ENCODE measurements at regions not wholly inside any gene's neighbourhood (a gene's known extent, or its start where the extent isn't known, plus 50 kb on each side); places are given as distances from the start of the nearest gene placed in this dataset.
A peak's percentile ranks its signal among the peaks of the same experiment; 100 is the strongest.

DNA sequence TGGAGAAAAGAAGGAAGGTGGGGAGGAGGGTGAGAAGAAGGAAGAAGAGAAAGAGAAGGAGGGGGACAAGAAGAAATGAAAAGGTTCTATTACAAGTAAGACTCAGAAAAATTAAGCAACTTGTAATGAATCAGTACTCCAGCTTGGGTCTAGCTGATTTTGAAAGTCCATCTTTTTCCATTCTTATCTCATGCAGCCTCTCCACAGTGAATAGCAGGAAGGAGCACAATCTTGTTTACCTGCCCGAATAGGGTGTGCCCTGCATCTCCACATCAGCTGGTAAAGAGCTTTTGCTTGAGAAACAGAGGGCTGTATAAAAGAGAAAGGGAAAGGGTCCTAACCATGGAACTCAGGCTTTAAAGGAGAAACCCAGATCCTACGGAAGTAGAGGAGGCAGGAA lies 348.8 kb downstream of the TPBG start:
- Histone ChIP-seq H3K4me3 (no peak overlapping the region), H3K9me3 (no peaks in the 10 kb centered on the region), H3K27ac (no peak overlapping the region), H3K36me3 (no peaks in the 10 kb centered on the region), H3K27me3 (no peaks in the 10 kb centered on the region), H3K4me1 (no peaks in the 10 kb centered on the region)
- TF ChIP-seq POLR2A (IDR thresholded peaks at IDR 0.05) = no peak
- TF ChIP-seq, protein P1, sequence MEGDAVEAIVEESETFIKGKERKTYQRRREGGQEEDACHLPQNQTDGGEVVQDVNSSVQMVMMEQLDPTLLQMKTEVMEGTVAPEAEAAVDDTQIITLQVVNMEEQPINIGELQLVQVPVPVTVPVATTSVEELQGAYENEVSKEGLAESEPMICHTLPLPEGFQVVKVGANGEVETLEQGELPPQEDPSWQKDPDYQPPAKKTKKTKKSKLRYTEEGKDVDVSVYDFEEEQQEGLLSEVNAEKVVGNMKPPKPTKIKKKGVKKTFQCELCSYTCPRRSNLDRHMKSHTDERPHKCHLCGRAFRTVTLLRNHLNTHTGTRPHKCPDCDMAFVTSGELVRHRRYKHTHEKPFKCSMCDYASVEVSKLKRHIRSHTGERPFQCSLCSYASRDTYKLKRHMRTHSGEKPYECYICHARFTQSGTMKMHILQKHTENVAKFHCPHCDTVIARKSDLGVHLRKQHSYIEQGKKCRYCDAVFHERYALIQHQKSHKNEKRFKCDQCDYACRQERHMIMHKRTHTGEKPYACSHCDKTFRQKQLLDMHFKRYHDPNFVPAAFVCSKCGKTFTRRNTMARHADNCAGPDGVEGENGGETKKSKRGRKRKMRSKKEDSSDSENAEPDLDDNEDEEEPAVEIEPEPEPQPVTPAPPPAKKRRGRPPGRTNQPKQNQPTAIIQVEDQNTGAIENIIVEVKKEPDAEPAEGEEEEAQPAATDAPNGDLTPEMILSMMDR (IDR thresholded peaks at IDR 0.05) = no peak
- DNase-seq = no peak

DNA sequence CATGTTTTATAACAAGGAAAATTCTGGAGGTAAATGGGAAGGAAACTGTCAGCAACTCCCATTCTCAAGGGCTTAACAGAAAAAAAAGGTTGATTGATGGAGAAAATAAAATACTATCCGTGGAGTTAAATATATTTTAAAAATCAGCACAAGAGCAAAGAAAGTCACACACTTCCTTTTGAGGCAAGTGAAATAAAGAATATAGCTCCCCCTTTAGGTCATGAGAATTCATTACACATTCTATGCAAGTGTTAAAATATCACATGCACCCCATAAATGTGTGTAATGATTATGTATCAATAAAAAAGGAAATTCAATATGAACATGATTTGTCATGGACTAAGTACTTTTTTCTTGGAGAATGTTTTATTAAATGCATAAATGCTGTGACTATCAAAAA lies 349.2 kb downstream of the TPBG start:
- H3K27ac ChIP-seq = no peak overlapping the region
- DNase-seq = no peak
- H3K4me1 ChIP-seq = no peaks in the 10 kb centered on the region
- no peaks in the 10 kb centered on the region for H3K27me3 ChIP-seq
- TF ChIP-seq, protein P1 (IDR thresholded peaks at IDR 0.05) = peak in 4 of 6 experiments; percentile 21 to 27 (median 24)
- TF ChIP-seq POLR2A (IDR thresholded peaks at IDR 0.05) = no peak
- no peaks in the 10 kb centered on the region for H3K9me3 ChIP-seq
- H3K4me3 ChIP-seq = no peak overlapping the region
- no peaks in the 10 kb centered on the region for H3K36me3 ChIP-seq

DNA sequence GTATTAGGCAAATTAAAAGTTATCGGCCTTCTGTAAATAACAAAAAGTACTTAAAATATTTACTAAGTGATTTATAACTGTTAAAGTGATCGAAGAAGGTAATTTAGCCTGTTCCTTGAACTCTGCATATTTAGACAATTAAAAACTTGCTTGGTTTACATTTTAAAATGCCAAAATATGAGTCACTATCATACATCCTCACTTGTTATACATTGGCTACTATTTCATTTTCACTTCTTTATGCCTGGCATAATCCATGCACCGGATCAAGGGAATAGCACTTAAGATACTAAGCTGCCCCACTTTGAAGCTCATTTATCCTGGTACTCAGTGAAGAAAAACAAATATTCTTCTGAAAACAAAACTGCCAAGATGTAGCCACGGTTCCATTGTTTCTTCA lies 344.6 kb downstream of the UBE3D start:
- no peaks in the 10 kb centered on the region for H3K4me1 ChIP-seq
- no peaks in the 10 kb centered on the region for H3K9me3 ChIP-seq
- no peaks in the 10 kb centered on the region for H3K27me3 ChIP-seq
- TF ChIP-seq, protein P1 (IDR thresholded peaks at IDR 0.05) = no peak
- no peak for TF ChIP-seq POLR2A (IDR thresholded peaks at IDR 0.05)
- H3K27ac ChIP-seq = no peak overlapping the region
- H3K4me3 ChIP-seq = no peak overlapping the region
- no peak for DNase-seq
- H3K36me3 ChIP-seq = no peaks in the 10 kb centered on the region

DNA sequence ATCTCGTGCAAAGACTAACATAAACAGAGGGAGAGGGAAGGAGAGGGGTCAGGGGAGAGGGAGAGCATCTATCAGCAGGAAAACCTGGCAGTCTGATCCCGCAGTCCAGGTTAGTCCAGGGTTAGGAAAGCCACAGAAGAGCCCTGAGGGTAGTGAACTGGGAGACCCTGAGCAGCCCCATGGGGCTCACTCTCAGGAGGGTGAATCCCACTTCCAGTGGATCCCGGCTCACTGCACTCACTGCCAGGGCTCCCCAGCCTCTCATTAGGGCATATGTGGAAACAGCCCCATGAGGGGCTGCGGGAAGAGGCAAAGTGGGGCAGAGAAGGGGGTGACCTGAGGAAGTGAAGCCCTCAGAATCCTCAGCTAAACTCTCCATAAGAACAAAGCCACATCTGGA lies 329.9 kb downstream of the UBE3D start:
- Histone ChIP-seq H3K27me3 (no peaks in the 10 kb centered on the region), H3K4me3 (no peak overlapping the region), H3K36me3 (no peaks in the 10 kb centered on the region), H3K9me3 (no peaks in the 10 kb centered on the region), H3K4me1 (no peaks in the 10 kb centered on the region), H3K27ac (no peak overlapping the region)
- DNase-seq = no peak
- no peak for TF ChIP-seq POLR2A (IDR thresholded peaks at IDR 0.05)
- TF ChIP-seq, protein P1 (IDR thresholded peaks at IDR 0.05) = no peak

DNA sequence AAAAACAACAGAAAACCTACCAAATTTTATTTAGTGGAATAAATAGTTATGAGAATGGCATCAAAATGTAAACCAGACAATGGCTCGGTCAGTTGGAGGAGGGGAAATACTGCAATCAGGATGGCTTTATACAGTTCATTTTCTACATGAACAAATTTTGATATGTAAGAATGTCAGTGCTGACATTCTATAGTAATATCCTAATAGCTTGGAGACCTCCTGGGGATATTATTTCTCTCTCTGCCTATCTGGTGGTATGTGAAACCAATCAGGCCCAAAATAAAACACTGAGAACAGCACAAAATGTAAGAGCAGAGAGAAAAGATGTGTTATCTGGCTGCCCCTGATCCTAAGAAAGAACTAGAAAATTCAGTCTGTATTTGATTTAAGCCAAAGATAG lies 327.7 kb downstream of the UBE3D start:
- Histone ChIP-seq H3K27ac (no peak overlapping the region), H3K4me1 (no peaks in the 10 kb centered on the region), H3K9me3 (no peaks in the 10 kb centered on the region), H3K4me3 (no peak overlapping the region), H3K27me3 (no peaks in the 10 kb centered on the region), H3K36me3 (no peaks in the 10 kb centered on the region)
- TF ChIP-seq POLR2A (IDR thresholded peaks at IDR 0.05) = no peak
- TF ChIP-seq, protein P1 (IDR thresholded peaks at IDR 0.05) = no peak
- no peak for DNase-seq

DNA sequence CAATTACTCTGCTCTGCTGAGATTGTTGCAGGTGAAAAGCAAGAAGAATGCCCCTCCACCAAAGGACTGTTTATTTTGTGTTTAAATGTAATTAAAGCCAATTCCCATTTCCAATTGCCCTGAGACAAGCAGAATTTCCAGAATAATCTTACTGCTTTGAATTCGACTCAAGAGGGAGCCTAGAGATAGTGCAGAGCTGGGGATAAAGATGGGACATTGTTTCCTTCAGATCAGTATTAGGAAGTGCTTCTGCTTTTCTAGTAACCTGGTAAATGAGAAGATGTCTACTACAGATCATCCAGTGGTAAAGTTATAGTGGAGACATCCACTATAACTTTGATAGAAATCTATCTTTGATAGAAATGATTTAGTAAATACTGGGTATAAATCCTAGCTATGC lies 326.9 kb downstream of the UBE3D start:
- H3K4me3 ChIP-seq = no peak overlapping the region
- H3K27ac ChIP-seq = no peak overlapping the region
- no peaks in the 10 kb centered on the region for H3K4me1 ChIP-seq
- no peaks in the 10 kb centered on the region for H3K9me3 ChIP-seq
- no peaks in the 10 kb centered on the region for H3K36me3 ChIP-seq
- TF ChIP-seq POLR2A (IDR thresholded peaks at IDR 0.05) = no peak
- TF ChIP-seq, protein P1 (IDR thresholded peaks at IDR 0.05) = no peak
- no peaks in the 10 kb centered on the region for H3K27me3 ChIP-seq
- DNase-seq = no peak
